OCI-LY7 (cell line): ENCODE measurements at regions not wholly inside any gene's neighbourhood (a gene's known extent, or its start where the extent isn't known, plus 50 kb on each side); places are given as distances from the start of the nearest gene placed in this dataset.

Source experiments
- BruUV-seq: library from RNA; stranded (reverse); fragments of 400-500 nt; replicated peaks from 2 replicates; lab custom pipeline; 2021; lab: Mats Ljungman, UMichigan
- CTCF ChIA-PET: fragments of 300-600 bp; sonication (Branson Sonifier 250); formaldehyde crosslinking; loops from one replicate; lab custom pipeline; 2022; ENCODE audit warnings: antibody characterized with exemption; ENCODE audit not compliant: unreplicated experiment; lab: Charles Lee
- POLR2A ChIA-PET: fragments of 300-600 bp; sonication (Branson Sonifier 250); formaldehyde crosslinking; loops from one replicate; lab custom pipeline; 2022; ENCODE audit warnings: antibody characterized with exemption; lab: Charles Lee
- DNase-seq: peaks from one replicate; pipeline ENCODE4 v3.0.0-alpha.2; 2015; ENCODE audit warnings: low spot score
- H2AFZ ChIP-seq: fragments of 200-600 bp; sonication (generic), shearing (Covaris generic); 2 replicates; pipeline ENCODE4 v1.6.1; 2014; ENCODE audit warnings: mild to moderate bottlenecking, antibody characterized with exemption, low read length, moderate library complexity
- H3K27ac ChIP-seq: fragments of 200-600 bp; sonication (generic); 2 replicates; pipeline ENCODE4 v1.5.1; 2014; ENCODE audit warnings: mixed run types, low read depth, mild to moderate bottlenecking, moderate library complexity, low read length, inconsistent platforms; ENCODE audit not compliant: poor library complexity, severe bottlenecking
- H3K36me3 ChIP-seq: fragments of 200-600 bp; sonication (generic); 2 replicates; pipeline ENCODE4 v1.6.1; 2014; ENCODE audit warnings: mild to moderate bottlenecking, antibody characterized with exemption, low read length, moderate library complexity, mixed read lengths; ENCODE audit not compliant: insufficient read depth
- H3K4me1 ChIP-seq: fragments of 200-600 bp; sonication (generic); 2 replicates; pipeline ENCODE4 v1.5.1; 2014; ENCODE audit warnings: mild to moderate bottlenecking, low read length; ENCODE audit not compliant: insufficient read depth, poor library complexity, severe bottlenecking
- H3K4me2 ChIP-seq: fragments of 200-600 bp; sonication (generic); 2 replicates; pipeline ENCODE4 v1.6.1; 2014; ENCODE audit warnings: mild to moderate bottlenecking, low read length
- H3K4me3 ChIP-seq: fragments of 200-600 bp; sonication (generic); 2 replicates; pipeline ENCODE4 v1.5.1; 2014; ENCODE audit warnings: mild to moderate bottlenecking, low read depth, low read length; ENCODE audit not compliant: poor library complexity, severe bottlenecking
- H3K79me2 ChIP-seq: fragments of 200-600 bp; sonication (generic); 2 replicates; pipeline ENCODE4 v1.6.1; 2016; ENCODE audit warnings: low read depth, mild to moderate bottlenecking, low read length, moderate library complexity, mixed read lengths; ENCODE audit not compliant: insufficient read depth
- H3K9me2 ChIP-seq: fragments of 200-600 bp; sonication (generic); 2 replicates; pipeline ENCODE4 v1.6.1; 2016; ENCODE audit warnings: mild to moderate bottlenecking, low read length, mixed read lengths; ENCODE audit not compliant: insufficient read depth
- H3K9me3 ChIP-seq: fragments of 200-600 bp; sonication (generic); 2 replicates; pipeline ENCODE4 v1.6.1; 2014; ENCODE audit warnings: mild to moderate bottlenecking, mixed run types, low read length, mixed read lengths
- H4K20me1 ChIP-seq: fragments of 200-600 bp; sonication (generic); 2 replicates; pipeline ENCODE4 v1.6.1; 2014; ENCODE audit warnings: mild to moderate bottlenecking, antibody characterized with exemption, low read length, moderate library complexity, mixed read lengths; ENCODE audit not compliant: insufficient read depth
- EZH2phosphoT487 ChIP-seq: fragments of 200-600 bp; sonication (generic); IDR thresholded peaks from 2 replicates; pipeline ENCODE4 v1.6.1; 2018; ENCODE audit warnings: low read depth, borderline replicate concordance, mild to moderate bottlenecking, mixed run types, antibody characterized with exemption, low read length, moderate library complexity, mixed read lengths
- intact Hi-C: fragments of 100-400 bp; cut with micrococcal nuclease; formaldehyde crosslinking; loops from one replicate; pipeline ENCODE4 v1.10.0; 2022; ENCODE audit not compliant: unreplicated experiment
- TF ChIP-seq, protein P1 (sequence below): fragments of 200-600 bp; sonication (generic); conservative IDR thresholded peaks from 2 replicates; pipeline ENCODE4 v1.5.1; 2014; ENCODE audit warnings: mild to moderate bottlenecking, antibody characterized with exemption, low read length, moderate library complexity, mixed read lengths

- Histone ChIP-seq H2AFZ (no peak overlapping the region), H3K4me2 (no peak overlapping the region), H4K20me1 (no peaks in the 10 kb centered on the region), H3K27ac (no peak overlapping the region), H3K4me3 (no peak overlapping the region), H3K9me3 (no peaks in the 10 kb centered on the region), H3K36me3 (no peaks in the 10 kb centered on the region), H3K79me2 (no peaks in the 10 kb centered on the region), H3K4me1 (peaks cover 9% of the 10 kb centered on the region), H3K9me2 (no peaks in the 10 kb centered on the region)
- intact Hi-C loops: loop anchor here (10.0 kb wide), 1 partner anchor 55 kb away; no protein-coding TSS in a partner anchor
- DNase-seq: no peak
- POLR2A ChIA-PET: no interaction called here
- BruUV-seq: no TSS peak
- no peak for TF ChIP-seq EZH2phosphoT487
- TF ChIP-seq, protein P1, sequence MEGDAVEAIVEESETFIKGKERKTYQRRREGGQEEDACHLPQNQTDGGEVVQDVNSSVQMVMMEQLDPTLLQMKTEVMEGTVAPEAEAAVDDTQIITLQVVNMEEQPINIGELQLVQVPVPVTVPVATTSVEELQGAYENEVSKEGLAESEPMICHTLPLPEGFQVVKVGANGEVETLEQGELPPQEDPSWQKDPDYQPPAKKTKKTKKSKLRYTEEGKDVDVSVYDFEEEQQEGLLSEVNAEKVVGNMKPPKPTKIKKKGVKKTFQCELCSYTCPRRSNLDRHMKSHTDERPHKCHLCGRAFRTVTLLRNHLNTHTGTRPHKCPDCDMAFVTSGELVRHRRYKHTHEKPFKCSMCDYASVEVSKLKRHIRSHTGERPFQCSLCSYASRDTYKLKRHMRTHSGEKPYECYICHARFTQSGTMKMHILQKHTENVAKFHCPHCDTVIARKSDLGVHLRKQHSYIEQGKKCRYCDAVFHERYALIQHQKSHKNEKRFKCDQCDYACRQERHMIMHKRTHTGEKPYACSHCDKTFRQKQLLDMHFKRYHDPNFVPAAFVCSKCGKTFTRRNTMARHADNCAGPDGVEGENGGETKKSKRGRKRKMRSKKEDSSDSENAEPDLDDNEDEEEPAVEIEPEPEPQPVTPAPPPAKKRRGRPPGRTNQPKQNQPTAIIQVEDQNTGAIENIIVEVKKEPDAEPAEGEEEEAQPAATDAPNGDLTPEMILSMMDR: no peak
- CTCF ChIA-PET: no interaction called here
These were observed 270.6 kb downstream of the SS18 start for GRCh38 chr18:25819746-25820363.

- Histone ChIP-seq H3K9me3 (no peaks in the 10 kb centered on the region), H2AFZ (no peak overlapping the region), H3K9me2 (no peaks in the 10 kb centered on the region), H3K4me3 (no peak overlapping the region), H3K36me3 (no peaks in the 10 kb centered on the region), H3K27ac (no peak overlapping the region), H3K4me1 (peaks cover 12% of the 10 kb centered on the region), H3K79me2 (no peaks in the 10 kb centered on the region), H4K20me1 (no peaks in the 10 kb centered on the region), H3K4me2 (no peak overlapping the region)
- ChIA-PET CTCF (no interaction called here), POLR2A (interaction anchor here (0.7 to 1.4 kb wide), 3 partner anchors 10 to 35 kb away, joined by 3 to 4 read pairs (median 3); no protein-coding TSS in a partner anchor)
- intact Hi-C loops: no loop called here
- TF ChIP-seq EZH2phosphoT487: no peak
- TF ChIP-seq, protein P1: no peak
- no peak for DNase-seq
- BruUV-seq: no TSS peak
These were observed 271.9 kb downstream of the SS18 start for GRCh38 chr18:25818505-25818904.
